DND-41 (cell line): ENCODE measurements at regions not wholly inside any gene's neighbourhood (a gene's known extent, or its start where the extent isn't known, plus 50 kb on each side); places are given as distances from the start of the nearest gene placed in this dataset.

Source experiments
- ATAC-seq: fragments of 200-7000 bp; cut with Tn5 transposase; 3 replicates; pipeline ENCODE4 v1.9.1; 2021; ENCODE audit warnings: low read depth; ENCODE audit not compliant: insufficient read depth
- DNase-seq: peaks from one replicate; pipeline ENCODE4 v3.0.0-alpha.2; 2020
- H2AFZ ChIP-seq: 2 replicates; pipeline ENCODE4 v1.6.0; 2012; ENCODE audit warnings: low read depth, low read length
- H3K27ac ChIP-seq: 2 replicates; pipeline ENCODE4 v1.5.1; 2012; ENCODE audit warnings: low read length, inconsistent platforms
- H3K27me3 ChIP-seq: fragments of 200-600 bp; sonication (generic); 2 replicates; pipeline ENCODE4 v1.6.0; 2012; ENCODE audit warnings: low read length, mild to moderate bottlenecking, inconsistent platforms; ENCODE audit not compliant: insufficient read depth, poor library complexity
- H3K36me3 ChIP-seq: 2 replicates; pipeline ENCODE4 v1.5.1; 2012; ENCODE audit warnings: low read length, inconsistent platforms; ENCODE audit not compliant: insufficient read depth
- H3K4me1 ChIP-seq: 2 replicates; pipeline ENCODE4 v1.5.1; 2012; ENCODE audit warnings: mild to moderate bottlenecking, low read length; ENCODE audit not compliant: insufficient read depth
- H3K4me2 ChIP-seq: 2 replicates; pipeline ENCODE4 v1.6.0; 2012; ENCODE audit warnings: mild to moderate bottlenecking, moderate library complexity, low read length, inconsistent platforms; ENCODE audit not compliant: insufficient read depth
- H3K4me3 ChIP-seq, 2 experiments: fragments of 200-600 bp in 1 of 2; shearing (Covaris generic) in 1 of 2; 2 replicates each; pipeline ENCODE4 v1.5.1; 2012 to 2016; ENCODE audit warnings: inconsistent platforms in 2 of 2, low read length in 2 of 2, mild to moderate bottlenecking in 2 of 2, low read depth in 1 of 2, moderate library complexity in 1 of 2
- H3K79me2 ChIP-seq: 2 replicates; pipeline ENCODE4 v1.6.0; 2012; ENCODE audit warnings: low read length, inconsistent platforms; ENCODE audit not compliant: insufficient read depth
- H3K9ac ChIP-seq: 2 replicates; pipeline ENCODE4 v1.6.0; 2012; ENCODE audit warnings: low read depth, mild to moderate bottlenecking, inconsistent platforms, low read length, moderate library complexity
- H3K9me3 ChIP-seq: 2 replicates; pipeline ENCODE4 v1.5.1; 2012; ENCODE audit warnings: low read length, moderate library complexity, mild to moderate bottlenecking, inconsistent platforms; ENCODE audit not compliant: insufficient read depth, severe bottlenecking
- H4K20me1 ChIP-seq: 2 replicates; pipeline ENCODE4 v1.6.0; 2012; ENCODE audit warnings: low read length; ENCODE audit not compliant: insufficient read depth
- EZH2 ChIP-seq: IDR thresholded peaks from 3 replicates; pipeline ENCODE4 v1.6.1; 2012; ENCODE audit warnings: borderline replicate concordance, low read depth, mild to moderate bottlenecking, moderate library complexity, low read length, inconsistent platforms; ENCODE audit not compliant: severe bottlenecking
- TF ChIP-seq, protein P1 (sequence below): IDR thresholded peaks from 2 replicates; pipeline ENCODE4 v1.5.1; 2012; ENCODE audit warnings: borderline replicate concordance, low read length, moderate library complexity, mild to moderate bottlenecking; ENCODE audit not compliant: poor library complexity, severe bottlenecking; ENCODE audit errors: extremely low read depth

DNA sequence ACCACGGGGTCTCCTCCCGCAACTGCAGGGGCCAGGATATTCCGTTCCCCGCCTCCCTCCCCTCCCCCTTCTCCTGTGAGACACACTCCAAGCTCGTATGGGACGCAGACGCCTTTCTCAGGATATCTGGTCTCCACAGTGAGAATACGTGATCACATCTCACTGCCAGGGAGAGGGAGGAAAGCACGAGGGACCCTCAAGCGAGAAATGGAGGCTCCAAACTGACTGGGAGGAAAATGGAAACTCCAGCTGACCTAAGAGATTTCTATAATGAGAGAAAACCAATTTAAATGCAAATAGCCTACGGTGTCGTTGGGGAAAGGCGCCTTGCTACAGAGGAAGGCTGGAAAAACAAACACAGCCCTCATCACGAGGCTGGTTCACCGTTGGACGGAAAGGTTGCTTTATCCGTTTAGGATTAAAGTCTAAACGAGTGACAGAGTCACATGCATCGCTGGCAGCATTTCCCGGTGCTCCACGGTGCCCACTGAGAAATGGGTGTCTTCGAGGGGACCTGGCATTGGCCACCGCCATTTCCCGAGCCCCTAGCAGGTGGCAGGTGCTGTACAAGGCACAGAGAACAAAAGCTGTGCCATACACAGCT, 116.9 kb upstream of the CPEB4 start:
- Histone ChIP-seq H3K4me2 (no peak overlapping the region), H3K4me1 (no peaks in the 10 kb centered on the region), H3K36me3 (no peaks in the 10 kb centered on the region), H2AFZ (no peak overlapping the region), H3K79me2 (no peaks in the 10 kb centered on the region), H3K27ac (no peak overlapping the region), H3K4me3 (no peak overlapping the region), H3K9me3 (no peaks in the 10 kb centered on the region), H3K9ac (no peak overlapping the region), H4K20me1 (no peaks in the 10 kb centered on the region), H3K27me3 (no peaks in the 10 kb centered on the region)
- DNase-seq (no peak), ATAC-seq (no peak)
- no peak for TF ChIP-seq EZH2

DNA sequence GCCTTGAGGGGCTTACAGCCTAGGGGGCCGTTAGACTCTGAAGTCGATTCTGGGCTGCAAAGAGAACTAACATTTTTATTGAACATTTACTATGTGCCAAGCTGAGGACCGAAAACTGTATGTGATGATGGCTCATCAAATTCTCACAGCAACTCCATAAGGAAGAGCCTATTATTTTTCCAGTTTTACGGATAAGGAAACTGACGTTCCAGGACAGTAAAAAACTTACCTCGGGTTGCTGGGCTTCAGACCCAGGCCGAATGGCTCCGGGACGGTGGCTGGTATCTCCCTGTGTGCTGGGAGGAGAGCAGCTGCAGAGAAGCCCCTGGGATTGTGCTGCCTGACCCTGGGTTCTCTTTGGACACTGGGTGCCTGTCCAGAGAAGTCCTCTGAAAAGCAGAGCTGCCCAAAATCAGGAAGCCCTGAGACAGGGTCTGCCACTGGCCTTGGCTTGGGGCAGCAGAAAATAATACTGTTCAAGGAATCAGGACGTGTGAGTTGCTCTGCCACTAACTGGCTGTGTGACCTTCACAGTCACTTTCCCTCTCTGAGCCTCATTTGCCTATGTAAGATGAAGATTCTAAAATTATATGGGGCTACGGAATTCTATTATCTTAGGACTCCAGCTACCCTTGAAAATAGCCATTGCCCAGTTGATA, 116.3 kb upstream of the CPEB4 start:
- Histone ChIP-seq H2AFZ (no peak overlapping the region), H3K27ac (no peak overlapping the region), H3K79me2 (no peaks in the 10 kb centered on the region), H3K36me3 (no peaks in the 10 kb centered on the region), H3K4me3 (no peak overlapping the region), H3K27me3 (no peaks in the 10 kb centered on the region), H3K9me3 (no peaks in the 10 kb centered on the region), H4K20me1 (no peaks in the 10 kb centered on the region), H3K4me1 (no peaks in the 10 kb centered on the region), H3K9ac (no peak overlapping the region), H3K4me2 (no peak overlapping the region)
- ATAC-seq (no peak), DNase-seq (no peak)
- TF ChIP-seq EZH2: no peak
- TF ChIP-seq, protein P1, sequence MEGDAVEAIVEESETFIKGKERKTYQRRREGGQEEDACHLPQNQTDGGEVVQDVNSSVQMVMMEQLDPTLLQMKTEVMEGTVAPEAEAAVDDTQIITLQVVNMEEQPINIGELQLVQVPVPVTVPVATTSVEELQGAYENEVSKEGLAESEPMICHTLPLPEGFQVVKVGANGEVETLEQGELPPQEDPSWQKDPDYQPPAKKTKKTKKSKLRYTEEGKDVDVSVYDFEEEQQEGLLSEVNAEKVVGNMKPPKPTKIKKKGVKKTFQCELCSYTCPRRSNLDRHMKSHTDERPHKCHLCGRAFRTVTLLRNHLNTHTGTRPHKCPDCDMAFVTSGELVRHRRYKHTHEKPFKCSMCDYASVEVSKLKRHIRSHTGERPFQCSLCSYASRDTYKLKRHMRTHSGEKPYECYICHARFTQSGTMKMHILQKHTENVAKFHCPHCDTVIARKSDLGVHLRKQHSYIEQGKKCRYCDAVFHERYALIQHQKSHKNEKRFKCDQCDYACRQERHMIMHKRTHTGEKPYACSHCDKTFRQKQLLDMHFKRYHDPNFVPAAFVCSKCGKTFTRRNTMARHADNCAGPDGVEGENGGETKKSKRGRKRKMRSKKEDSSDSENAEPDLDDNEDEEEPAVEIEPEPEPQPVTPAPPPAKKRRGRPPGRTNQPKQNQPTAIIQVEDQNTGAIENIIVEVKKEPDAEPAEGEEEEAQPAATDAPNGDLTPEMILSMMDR: no peak

DNA sequence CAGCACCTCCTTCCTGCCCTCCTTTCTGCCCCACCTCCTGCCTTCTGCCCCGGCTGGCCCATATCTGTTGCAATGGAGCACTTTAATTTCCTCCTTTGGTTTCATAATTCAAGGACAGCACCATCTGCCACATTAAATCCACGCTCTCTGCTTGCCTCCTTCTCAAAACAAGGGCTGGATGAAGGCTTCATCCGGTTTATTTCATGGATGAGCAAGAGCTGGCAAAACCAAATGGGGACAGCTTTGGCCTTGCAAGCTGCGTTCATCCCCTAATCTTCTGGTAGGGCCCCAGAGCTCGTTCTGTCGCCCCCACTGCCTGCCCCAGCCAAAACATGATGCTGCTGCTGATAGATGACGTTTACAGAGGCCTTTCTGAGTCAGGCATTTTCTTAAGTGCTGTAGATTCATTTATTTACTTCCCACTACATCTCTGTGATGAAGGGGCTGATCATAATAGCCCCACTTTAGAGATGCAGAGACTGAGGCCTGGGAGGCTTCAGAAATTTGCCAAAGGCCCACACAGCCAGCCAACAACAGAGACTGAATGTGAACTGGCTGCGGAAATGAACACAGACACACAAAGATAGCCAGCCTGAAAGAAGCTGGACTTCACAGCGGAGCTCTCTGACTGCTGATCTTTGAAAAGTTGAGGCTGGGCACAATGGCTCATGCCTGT, 115.6 kb upstream of the CPEB4 start:
- Histone ChIP-seq H4K20me1 (no peaks in the 10 kb centered on the region), H3K27ac (no peak overlapping the region), H3K4me3 (no peak overlapping the region), H3K36me3 (no peaks in the 10 kb centered on the region), H3K4me1 (no peaks in the 10 kb centered on the region), H2AFZ (no peak overlapping the region), H3K27me3 (no peaks in the 10 kb centered on the region), H3K9me3 (no peaks in the 10 kb centered on the region), H3K9ac (no peak overlapping the region), H3K79me2 (no peaks in the 10 kb centered on the region), H3K4me2 (no peak overlapping the region)
- DNase-seq (no peak), ATAC-seq (no peak)
- TF ChIP-seq, protein P1: no peak
- no peak for TF ChIP-seq EZH2

DNA sequence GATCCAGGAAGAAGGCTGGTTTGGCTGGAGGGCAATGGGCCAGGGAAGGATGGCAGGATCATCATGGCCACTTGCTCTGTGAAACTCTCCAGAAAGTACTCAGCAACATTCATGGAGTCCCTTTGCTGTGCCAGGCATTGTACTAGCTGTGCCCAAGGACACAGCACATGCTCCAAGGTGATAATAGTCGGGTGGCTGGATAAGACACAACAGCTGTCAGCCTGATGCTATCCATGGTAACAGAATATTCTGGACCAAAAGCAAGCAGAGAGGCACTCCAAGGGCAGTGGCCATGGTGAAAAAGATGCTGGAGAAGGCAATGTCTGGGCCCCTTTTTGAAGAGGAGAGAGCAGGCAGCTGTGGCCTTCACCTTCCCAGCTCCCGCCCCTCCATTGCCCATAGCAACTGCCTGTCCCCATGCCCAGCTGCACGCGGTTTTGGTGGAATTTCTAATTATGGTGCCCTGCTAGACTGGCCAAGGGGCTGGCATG, 113.8 kb upstream of the CPEB4 start:
- Histone ChIP-seq H3K9me3 (no peaks in the 10 kb centered on the region), H4K20me1 (no peaks in the 10 kb centered on the region), H2AFZ (no peak overlapping the region), H3K36me3 (no peaks in the 10 kb centered on the region), H3K27me3 (no peaks in the 10 kb centered on the region), H3K4me1 (no peaks in the 10 kb centered on the region), H3K9ac (no peak overlapping the region), H3K79me2 (no peaks in the 10 kb centered on the region), H3K27ac (no peak overlapping the region), H3K4me2 (no peak overlapping the region), H3K4me3 (no peak overlapping the region)
- no peak for DNase-seq
- no peak for ATAC-seq
- TF ChIP-seq, protein P1: no peak
- TF ChIP-seq EZH2: no peak
